ENCODE measurements at regions not wholly inside any gene's neighbourhood (a gene's known extent, or its start where the extent isn't known, plus 50 kb on each side); places are given as distances from the start of the nearest gene placed in this dataset.

DNA sequence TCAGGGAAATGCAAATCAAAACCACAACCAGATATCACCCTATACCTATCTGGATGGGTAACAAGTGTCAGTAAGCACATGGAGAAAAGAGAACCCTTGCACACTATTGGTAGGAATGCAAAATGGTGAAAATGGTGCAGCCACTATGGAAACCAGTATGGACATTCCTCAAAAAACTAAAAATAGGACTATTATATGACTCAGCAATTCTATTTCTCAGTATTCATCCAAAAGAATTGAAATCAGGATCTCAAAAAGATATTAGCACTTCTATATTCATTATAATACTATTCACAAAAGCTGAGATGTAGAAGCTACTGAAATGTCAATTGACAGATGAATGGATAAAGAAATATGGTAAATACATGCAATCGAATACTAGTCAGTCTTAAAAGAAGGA is 491.1 kb upstream of the MYT1L start:
- TF ChIP-seq, protein P1, sequence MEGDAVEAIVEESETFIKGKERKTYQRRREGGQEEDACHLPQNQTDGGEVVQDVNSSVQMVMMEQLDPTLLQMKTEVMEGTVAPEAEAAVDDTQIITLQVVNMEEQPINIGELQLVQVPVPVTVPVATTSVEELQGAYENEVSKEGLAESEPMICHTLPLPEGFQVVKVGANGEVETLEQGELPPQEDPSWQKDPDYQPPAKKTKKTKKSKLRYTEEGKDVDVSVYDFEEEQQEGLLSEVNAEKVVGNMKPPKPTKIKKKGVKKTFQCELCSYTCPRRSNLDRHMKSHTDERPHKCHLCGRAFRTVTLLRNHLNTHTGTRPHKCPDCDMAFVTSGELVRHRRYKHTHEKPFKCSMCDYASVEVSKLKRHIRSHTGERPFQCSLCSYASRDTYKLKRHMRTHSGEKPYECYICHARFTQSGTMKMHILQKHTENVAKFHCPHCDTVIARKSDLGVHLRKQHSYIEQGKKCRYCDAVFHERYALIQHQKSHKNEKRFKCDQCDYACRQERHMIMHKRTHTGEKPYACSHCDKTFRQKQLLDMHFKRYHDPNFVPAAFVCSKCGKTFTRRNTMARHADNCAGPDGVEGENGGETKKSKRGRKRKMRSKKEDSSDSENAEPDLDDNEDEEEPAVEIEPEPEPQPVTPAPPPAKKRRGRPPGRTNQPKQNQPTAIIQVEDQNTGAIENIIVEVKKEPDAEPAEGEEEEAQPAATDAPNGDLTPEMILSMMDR (IDR thresholded peaks at IDR 0.05): no peak
- no peak for TF ChIP-seq EZH2phosphoT487 (IDR thresholded peaks at IDR 0.05)
- no peak for TF ChIP-seq EZH2 (IDR thresholded peaks at IDR 0.05)
